Fibroblast of lung (primary cell): ENCODE measurements at regions not wholly inside any gene's neighbourhood (a gene's known extent, or its start where the extent isn't known, plus 50 kb on each side); places are given as distances from the start of the nearest gene placed in this dataset.

Source experiments
- EZH2 ChIP-seq: IDR thresholded peaks from 2 replicates; pipeline ENCODE4 v1.5.1; 2012; ENCODE audit warnings: low read length, control low read depth, mild to moderate bottlenecking; ENCODE audit errors: missing control alignments
- TF ChIP-seq, protein P1 (sequence below), 2 donors: IDR thresholded peaks in 1 of 2; conservative IDR thresholded peaks in 1 of 2; 1 replicate in 1 of 2; 2 replicates in 1 of 2; pipeline ENCODE4 v1.5.1; 2011 to 2012; ENCODE audit warnings: low read length in 2 of 2, control low read depth in 1 of 2, inconsistent platforms in 1 of 2, low read depth in 1 of 2, mild to moderate bottlenecking in 1 of 2

DNA sequence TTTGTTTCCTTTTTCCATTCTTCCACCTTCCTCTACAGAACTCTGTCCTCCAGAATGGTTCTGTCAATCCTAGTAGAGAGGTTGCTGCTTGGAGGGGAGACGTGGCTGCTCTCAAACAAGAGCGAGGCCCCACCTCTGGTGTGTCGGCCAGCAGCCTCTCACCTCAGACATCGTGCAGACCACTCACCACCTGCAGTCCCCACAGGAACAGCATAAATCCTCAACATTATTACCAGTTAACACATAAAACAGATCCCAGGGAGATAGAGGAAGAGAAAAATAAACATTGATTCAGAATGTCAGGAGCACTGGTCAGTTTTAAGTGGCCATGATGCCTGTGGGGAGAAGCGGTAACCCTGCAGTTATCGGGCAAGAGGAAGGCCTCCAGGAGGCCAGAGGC is 485.9 kb upstream of the DPP6 start:
- TF ChIP-seq, protein P1, sequence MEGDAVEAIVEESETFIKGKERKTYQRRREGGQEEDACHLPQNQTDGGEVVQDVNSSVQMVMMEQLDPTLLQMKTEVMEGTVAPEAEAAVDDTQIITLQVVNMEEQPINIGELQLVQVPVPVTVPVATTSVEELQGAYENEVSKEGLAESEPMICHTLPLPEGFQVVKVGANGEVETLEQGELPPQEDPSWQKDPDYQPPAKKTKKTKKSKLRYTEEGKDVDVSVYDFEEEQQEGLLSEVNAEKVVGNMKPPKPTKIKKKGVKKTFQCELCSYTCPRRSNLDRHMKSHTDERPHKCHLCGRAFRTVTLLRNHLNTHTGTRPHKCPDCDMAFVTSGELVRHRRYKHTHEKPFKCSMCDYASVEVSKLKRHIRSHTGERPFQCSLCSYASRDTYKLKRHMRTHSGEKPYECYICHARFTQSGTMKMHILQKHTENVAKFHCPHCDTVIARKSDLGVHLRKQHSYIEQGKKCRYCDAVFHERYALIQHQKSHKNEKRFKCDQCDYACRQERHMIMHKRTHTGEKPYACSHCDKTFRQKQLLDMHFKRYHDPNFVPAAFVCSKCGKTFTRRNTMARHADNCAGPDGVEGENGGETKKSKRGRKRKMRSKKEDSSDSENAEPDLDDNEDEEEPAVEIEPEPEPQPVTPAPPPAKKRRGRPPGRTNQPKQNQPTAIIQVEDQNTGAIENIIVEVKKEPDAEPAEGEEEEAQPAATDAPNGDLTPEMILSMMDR (conservative IDR thresholded peaks at IDR 0.05 in 1 of 2, IDR thresholded peaks at IDR 0.05 in 1 of 2; ENCODE audit: low read depth in 1 of 2, low read length in 2 of 2): no peak
- no peak for TF ChIP-seq EZH2
